MM.1S (cell line): ENCODE measurements at regions not wholly inside any gene's neighbourhood (a gene's known extent, or its start where the extent isn't known, plus 50 kb on each side); places are given as distances from the start of the nearest gene placed in this dataset.

ENCODE experiments used
- DNase-seq: peaks from one replicate; pipeline ENCODE4 v3.0.0-alpha.2; 2015
- H2AFZ ChIP-seq: fragments of 300-600 bp; sonication (generic); 2 replicates; pipeline ENCODE4 v1.6.0; 2016; ENCODE audit warnings: antibody characterized with exemption, low read length
- H3F3A ChIP-seq: fragments of 300-600 bp; sonication (generic); 2 replicates; pipeline ENCODE4 v1.6.1; 2016; ENCODE audit warnings: mild to moderate bottlenecking, antibody characterized with exemption, low read length, moderate library complexity, mixed read lengths; ENCODE audit not compliant: insufficient read depth
- H3K27ac ChIP-seq: fragments of 300-600 bp; sonication (generic); 2 replicates; pipeline ENCODE4 v1.5.1; 2016; ENCODE audit warnings: mild to moderate bottlenecking, low read length
- H3K27me3 ChIP-seq: fragments of 300-600 bp; sonication (generic); replicated peaks from 2 replicates; pipeline ENCODE4 v1.6.0; 2016; ENCODE audit warnings: low read length; ENCODE audit not compliant: insufficient read depth
- H3K36me3 ChIP-seq: fragments of 300-600 bp; sonication (generic); replicated peaks from 2 replicates; pipeline ENCODE4 v1.6.1; 2016; ENCODE audit warnings: mild to moderate bottlenecking, low read length, mixed read lengths; ENCODE audit not compliant: insufficient read depth
- H3K4me1 ChIP-seq: fragments of 300-600 bp; sonication (generic); 2 replicates; pipeline ENCODE4 v1.6.1; 2016; ENCODE audit warnings: low read length, mixed read lengths
- H3K4me2 ChIP-seq: fragments of 300-600 bp; sonication (generic); 2 replicates; pipeline ENCODE4 v1.6.0; 2016; ENCODE audit warnings: low read depth, low read length
- H3K4me3 ChIP-seq: fragments of 300-600 bp; sonication (generic); 2 replicates; pipeline ENCODE4 v1.5.1; 2016; ENCODE audit warnings: low read length, mixed read lengths
- H3K79me2 ChIP-seq: fragments of 300-600 bp; sonication (generic); 2 replicates; pipeline ENCODE4 v1.6.1; 2016; ENCODE audit warnings: mixed run types, low read length, mixed read lengths
- H3K9ac ChIP-seq: fragments of 300-600 bp; sonication (generic); 2 replicates; pipeline ENCODE4 v1.6.1; 2016; ENCODE audit warnings: low read length, mixed read lengths
- H3K9me2 ChIP-seq: fragments of 300-600 bp; sonication (generic); replicated peaks from 2 replicates; pipeline ENCODE4 v1.6.1; 2016; ENCODE audit warnings: mild to moderate bottlenecking, low read length, mixed read lengths; ENCODE audit not compliant: insufficient read depth
- H3K9me3 ChIP-seq: fragments of 300-600 bp; sonication (generic); replicated peaks from 2 replicates; pipeline ENCODE4 v1.6.1; 2016; ENCODE audit warnings: mild to moderate bottlenecking, low read length, mixed read lengths; ENCODE audit not compliant: insufficient read depth
- H4K20me1 ChIP-seq: fragments of 300-600 bp; sonication (generic); 2 replicates; pipeline ENCODE4 v1.6.1; 2016; ENCODE audit warnings: mild to moderate bottlenecking, low read length, moderate library complexity, mixed read lengths; ENCODE audit not compliant: insufficient read depth
- CTCF ChIP-seq: fragments of 300-600 bp; sonication (generic); IDR thresholded peaks from 2 replicates; pipeline ENCODE4 v1.5.1; 2016; ENCODE audit warnings: antibody characterized with exemption, low read length, mixed read lengths
- EZH2 ChIP-seq: fragments of 300-600 bp; sonication (generic); optimal IDR thresholded peaks from 2 replicates; pipeline ENCODE3; 2017; ENCODE audit warnings: low read depth, mild to moderate bottlenecking, antibody characterized with exemption, low read length, mixed read lengths
- EZH2phosphoT487 ChIP-seq: fragments of 300-600 bp; sonication (generic); IDR thresholded peaks from 2 replicates; pipeline ENCODE4 v1.6.1; 2018; ENCODE audit warnings: antibody characterized with exemption, low read length

GRCh38 chr11:69373251-69373635 lies 79.3 kb downstream of the MYEOV start:
- Histone ChIP-seq H3K9me2 (no peaks in the 10 kb centered on the region), H3K27ac (no peak overlapping the region), H4K20me1 (no peaks in the 10 kb centered on the region), H3K79me2 (no peaks in the 10 kb centered on the region), H3K36me3 (no peaks in the 10 kb centered on the region), H3K9ac (no peak overlapping the region), H3F3A (no peaks in the 10 kb centered on the region), H3K4me1 (no peaks in the 10 kb centered on the region), H2AFZ (no peak overlapping the region), H3K9me3 (no peaks in the 10 kb centered on the region), H3K4me2 (no peak overlapping the region), H3K4me3 (no peak overlapping the region), H3K27me3 (no peaks in the 10 kb centered on the region)
- no peak for DNase-seq
- no peak for TF ChIP-seq EZH2phosphoT487
- TF ChIP-seq CTCF = no peak
- TF ChIP-seq EZH2 = no peak

- H2AFZ ChIP-seq = no peak overlapping the region
- no peaks in the 10 kb centered on the region for H3K4me1 ChIP-seq
- no peak overlapping the region for H3K4me2 ChIP-seq
- H3K79me2 ChIP-seq = no peaks in the 10 kb centered on the region
- H3K9me3 ChIP-seq = no peaks in the 10 kb centered on the region
- no peaks in the 10 kb centered on the region for H3K9me2 ChIP-seq
- H3K36me3 ChIP-seq = no peaks in the 10 kb centered on the region
- no peak for DNase-seq
- no peaks in the 10 kb centered on the region for H4K20me1 ChIP-seq
- H3K4me3 ChIP-seq = no peak overlapping the region
- no peaks in the 10 kb centered on the region for H3F3A ChIP-seq
- no peak overlapping the region for H3K9ac ChIP-seq
- TF ChIP-seq EZH2phosphoT487 (no peak), CTCF (no peak), EZH2 (no peak)
- H3K27me3 ChIP-seq = no peaks in the 10 kb centered on the region
- no peak overlapping the region for H3K27ac ChIP-seq
These were observed 80.4 kb downstream of the MYEOV start for GRCh38 chr11:69374110-69374945.

- Histone ChIP-seq H3K9me2 (no peaks in the 10 kb centered on the region), H3F3A (no peaks in the 10 kb centered on the region), H2AFZ (no peak overlapping the region), H3K9ac (no peak overlapping the region), H3K79me2 (no peaks in the 10 kb centered on the region), H3K9me3 (no peaks in the 10 kb centered on the region), H3K4me3 (no peak overlapping the region), H4K20me1 (no peaks in the 10 kb centered on the region), H3K4me2 (no peak overlapping the region), H3K27ac (no peak overlapping the region), H3K27me3 (no peaks in the 10 kb centered on the region), H3K36me3 (no peaks in the 10 kb centered on the region), H3K4me1 (no peaks in the 10 kb centered on the region)
- no peak for DNase-seq
- TF ChIP-seq CTCF = no peak
- no peak for TF ChIP-seq EZH2phosphoT487
- TF ChIP-seq EZH2 = no peak
These were observed 81.0 kb downstream of the MYEOV start for GRCh38 chr11:69374946-69375310.
